Stomach (tissue), 4 donors: ENCODE measurements at regions not wholly inside any gene's neighbourhood (a gene's known extent, or its start where the extent isn't known, plus 50 kb on each side); places are given as distances from the start of the nearest gene placed in this dataset.

Experiments used
- EP300 ChIP-seq: sonication (generic); formaldehyde crosslinking; IDR thresholded peaks from one replicate; pipeline ENCODE4 v1.6.1; 2017; ENCODE audit warnings: antibody characterized with exemption
- POLR2A ChIP-seq, 4 donors: fragments of 450-650 bp; IDR thresholded peaks; one replicate each; pipeline ENCODE4 v1.6.1; 2016; ENCODE audit warnings: antibody characterized with exemption in 4 of 4, control low read depth in 2 of 4, mild to moderate bottlenecking in 1 of 4, moderate library complexity in 1 of 4
- POLR2AphosphoS5 ChIP-seq, 3 donors: sonication (generic); formaldehyde crosslinking; IDR thresholded peaks; one replicate each; pipeline ENCODE4 v1.6.1; 2016; ENCODE audit warnings: antibody characterized with exemption in 3 of 3
- TF ChIP-seq, protein P1 (sequence below), 7 experiments: fragments of 450-650 bp in 4 of 7; fragments of 200-600 bp in 3 of 7; sonication (generic) in 3 of 7; IDR thresholded peaks; one replicate each; pipeline ENCODE4 v1.5.1; 2016 to 2019; ENCODE audit warnings: antibody characterized with exemption in 7 of 7, control low read depth in 2 of 7, mild to moderate bottlenecking in 1 of 7

DNA sequence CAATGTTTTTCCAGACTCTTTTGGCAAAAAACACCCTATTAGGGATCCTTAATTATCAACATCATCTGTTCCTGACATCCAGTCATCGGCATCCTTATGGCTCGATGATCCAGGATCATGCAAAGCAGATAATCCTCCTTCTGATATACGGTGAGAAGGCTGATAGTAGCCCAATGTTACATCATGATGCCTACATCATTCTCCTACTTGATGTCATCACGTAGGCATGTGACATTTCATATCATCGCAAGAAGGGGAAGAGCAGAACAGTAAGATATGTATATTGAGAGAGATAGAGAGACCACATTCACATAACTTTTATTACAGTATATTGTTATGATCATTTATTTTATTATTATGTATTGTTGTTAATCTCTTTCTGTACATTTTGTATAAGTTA, 168.6 kb downstream of the ADAMTS15 start:
- TF ChIP-seq POLR2A (IDR thresholded peaks at IDR 0.05) (no peak), EP300 (no peak), POLR2AphosphoS5 (IDR thresholded peaks at IDR 0.05) (no peak)
- TF ChIP-seq, protein P1, sequence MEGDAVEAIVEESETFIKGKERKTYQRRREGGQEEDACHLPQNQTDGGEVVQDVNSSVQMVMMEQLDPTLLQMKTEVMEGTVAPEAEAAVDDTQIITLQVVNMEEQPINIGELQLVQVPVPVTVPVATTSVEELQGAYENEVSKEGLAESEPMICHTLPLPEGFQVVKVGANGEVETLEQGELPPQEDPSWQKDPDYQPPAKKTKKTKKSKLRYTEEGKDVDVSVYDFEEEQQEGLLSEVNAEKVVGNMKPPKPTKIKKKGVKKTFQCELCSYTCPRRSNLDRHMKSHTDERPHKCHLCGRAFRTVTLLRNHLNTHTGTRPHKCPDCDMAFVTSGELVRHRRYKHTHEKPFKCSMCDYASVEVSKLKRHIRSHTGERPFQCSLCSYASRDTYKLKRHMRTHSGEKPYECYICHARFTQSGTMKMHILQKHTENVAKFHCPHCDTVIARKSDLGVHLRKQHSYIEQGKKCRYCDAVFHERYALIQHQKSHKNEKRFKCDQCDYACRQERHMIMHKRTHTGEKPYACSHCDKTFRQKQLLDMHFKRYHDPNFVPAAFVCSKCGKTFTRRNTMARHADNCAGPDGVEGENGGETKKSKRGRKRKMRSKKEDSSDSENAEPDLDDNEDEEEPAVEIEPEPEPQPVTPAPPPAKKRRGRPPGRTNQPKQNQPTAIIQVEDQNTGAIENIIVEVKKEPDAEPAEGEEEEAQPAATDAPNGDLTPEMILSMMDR (IDR thresholded peaks at IDR 0.05), result no peak
